ENCODE measurements at regions not wholly inside any gene's neighbourhood (a gene's known extent, or its start where the extent isn't known, plus 50 kb on each side); places are given as distances from the start of the nearest gene placed in this dataset.

- TF ChIP-seq TAF1 (IDR thresholded peaks at IDR 0.05; ENCODE audit: low read depth, low read length) (no peak), POLR2AphosphoS5 (IDR thresholded peaks at IDR 0.05; ENCODE audit: low read depth, low read length) (no peak), POU2F2 (IDR thresholded peaks at IDR 0.05; ENCODE audit: low read depth, low read length) (no peak), POLR2A (IDR thresholded peaks at IDR 0.05; ENCODE audit: low read depth, low read length) (no peak), SPI1 (IDR thresholded peaks at IDR 0.05; ENCODE audit: low read depth, low read length) (no peak), PAX5 (IDR thresholded peaks at IDR 0.05; ENCODE audit: insufficient read depth, low read length, severe bottlenecking) (no peak)
These were observed 568.3 kb upstream of the FLRT2 start for GRCh38 chr14:84961637-84962036.

Measured in GM12891 (cell line).